ENCODE measurements at regions not wholly inside any gene's neighbourhood (a gene's known extent, or its start where the extent isn't known, plus 50 kb on each side); places are given as distances from the start of the nearest gene placed in this dataset.

DNA sequence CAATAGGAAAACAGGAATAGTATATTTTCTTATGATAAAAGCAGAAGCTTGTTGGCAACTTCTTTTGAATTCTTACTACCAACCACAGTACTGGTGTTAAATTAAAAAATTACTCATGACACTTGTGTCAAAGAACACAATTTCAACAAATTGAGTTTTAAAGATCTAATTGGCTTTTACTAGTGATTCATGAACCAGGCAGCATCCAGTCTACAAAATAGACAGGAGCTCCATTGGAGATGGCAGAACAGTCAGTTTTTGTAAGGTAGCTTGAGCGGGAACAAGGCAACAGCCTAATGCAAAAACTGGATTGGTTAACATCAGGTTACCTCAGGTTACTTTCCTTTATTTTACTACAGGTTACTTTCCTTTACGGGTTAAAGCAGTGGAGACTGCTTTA is 181.3 kb upstream of the THBS1 start:
- Histone ChIP-seq H3K4me1 (no peaks in the 10 kb centered on the region), H3K27ac (no peak overlapping the region), H3K9me3 (no peaks in the 10 kb centered on the region), H3K4me3 (no peak overlapping the region), H3K27me3 (ENCODE audit: insufficient read depth in 3 of 3, low read length in 2 of 3) (no peaks in the 10 kb centered on the region), H3K36me3 (ENCODE audit: insufficient read depth in 1 of 2, low read depth in 1 of 2) (no peaks in the 10 kb centered on the region)
- TF ChIP-seq, protein P1, sequence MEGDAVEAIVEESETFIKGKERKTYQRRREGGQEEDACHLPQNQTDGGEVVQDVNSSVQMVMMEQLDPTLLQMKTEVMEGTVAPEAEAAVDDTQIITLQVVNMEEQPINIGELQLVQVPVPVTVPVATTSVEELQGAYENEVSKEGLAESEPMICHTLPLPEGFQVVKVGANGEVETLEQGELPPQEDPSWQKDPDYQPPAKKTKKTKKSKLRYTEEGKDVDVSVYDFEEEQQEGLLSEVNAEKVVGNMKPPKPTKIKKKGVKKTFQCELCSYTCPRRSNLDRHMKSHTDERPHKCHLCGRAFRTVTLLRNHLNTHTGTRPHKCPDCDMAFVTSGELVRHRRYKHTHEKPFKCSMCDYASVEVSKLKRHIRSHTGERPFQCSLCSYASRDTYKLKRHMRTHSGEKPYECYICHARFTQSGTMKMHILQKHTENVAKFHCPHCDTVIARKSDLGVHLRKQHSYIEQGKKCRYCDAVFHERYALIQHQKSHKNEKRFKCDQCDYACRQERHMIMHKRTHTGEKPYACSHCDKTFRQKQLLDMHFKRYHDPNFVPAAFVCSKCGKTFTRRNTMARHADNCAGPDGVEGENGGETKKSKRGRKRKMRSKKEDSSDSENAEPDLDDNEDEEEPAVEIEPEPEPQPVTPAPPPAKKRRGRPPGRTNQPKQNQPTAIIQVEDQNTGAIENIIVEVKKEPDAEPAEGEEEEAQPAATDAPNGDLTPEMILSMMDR (IDR thresholded peaks at IDR 0.05), result no peak
- intact Hi-C loops (cut with DNase I), result no loop called here
- WGBS, 3 donors, result 96 to 100% (median 98%) methylated on average over 2 of the region's 2 CpGs
- no peak for DNase-seq
- no peak for ATAC-seq

DNA sequence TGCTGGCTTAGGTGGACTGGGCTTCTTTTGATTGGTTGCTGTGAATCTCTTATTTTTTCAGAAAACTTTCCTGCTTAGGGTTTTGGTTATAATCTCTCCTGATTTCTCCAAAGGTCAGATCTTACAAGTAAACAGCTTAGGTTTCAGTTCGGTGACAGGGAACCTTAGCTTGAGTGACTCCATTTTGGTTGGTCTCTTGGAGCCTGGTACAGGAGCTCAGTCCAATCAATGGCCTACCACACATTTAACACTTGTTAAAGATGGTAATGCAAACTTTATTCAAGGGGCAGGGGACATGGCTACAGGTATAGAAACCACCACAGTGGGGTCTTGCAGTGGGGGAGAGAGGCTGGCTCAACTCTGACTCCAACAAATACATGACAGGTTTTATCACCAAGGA is 180.9 kb upstream of the THBS1 start:
- H3K9me3 ChIP-seq, result no peaks in the 10 kb centered on the region
- no peaks in the 10 kb centered on the region for H3K27me3 ChIP-seq (ENCODE audit: insufficient read depth in 3 of 3, low read length in 2 of 3)
- WGBS, 3 donors, result 97 to 100% (median 100%) methylated on average over 1 of the region's 1 CpG
- H3K36me3 ChIP-seq (ENCODE audit: insufficient read depth in 1 of 2, low read depth in 1 of 2), result no peaks in the 10 kb centered on the region
- intact Hi-C loops (cut with DNase I), result no loop called here
- DNase-seq (no peak), ATAC-seq (no peak)
- H3K4me1 ChIP-seq, result no peaks in the 10 kb centered on the region
- no peak overlapping the region for H3K4me3 ChIP-seq
- TF ChIP-seq, protein P1 (IDR thresholded peaks at IDR 0.05), result no peak
- no peak overlapping the region for H3K27ac ChIP-seq

DNA sequence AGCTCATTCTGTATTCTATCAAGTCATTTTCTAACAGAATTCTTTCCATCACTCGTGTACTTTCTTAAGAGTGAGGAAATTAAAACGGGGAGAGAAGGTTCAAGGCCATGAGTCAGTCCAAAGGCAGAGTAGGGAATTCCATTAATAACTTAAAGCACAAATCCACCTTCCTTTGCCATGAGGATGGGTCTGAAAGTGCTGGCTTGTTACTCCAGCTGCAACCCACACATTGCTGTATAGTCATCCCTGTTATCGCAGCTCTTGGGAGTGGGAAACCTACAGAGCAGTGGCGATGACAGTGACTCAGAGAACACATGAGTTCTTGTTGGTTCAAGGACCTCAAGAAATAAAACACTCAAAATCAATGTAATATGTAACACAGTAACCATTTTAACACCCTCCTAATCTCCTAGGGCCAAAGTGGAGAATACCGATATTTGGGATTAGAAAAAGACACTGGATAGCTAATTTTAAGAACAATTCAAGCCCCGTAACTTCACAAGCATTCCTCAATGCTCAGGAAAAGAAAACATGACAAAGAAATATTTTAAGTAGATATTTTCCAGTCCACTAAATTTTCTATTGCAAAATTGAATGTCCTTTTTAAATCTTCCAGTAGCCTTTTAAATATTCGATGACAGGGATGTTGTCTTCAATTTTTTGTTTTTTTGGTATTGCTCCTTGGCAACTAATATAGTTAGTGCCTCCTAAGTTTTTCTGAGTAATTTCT is 179.9 kb upstream of the THBS1 start:
- H3K36me3 ChIP-seq (ENCODE audit: insufficient read depth in 1 of 2, low read depth in 1 of 2), result no peaks in the 10 kb centered on the region
- 92 to 93% (median 92%) methylated on average over 7 of the region's 7 CpGs for WGBS, 3 donors
- intact Hi-C loops (cut with DNase I), result no loop called here
- H3K4me1 ChIP-seq, result no peaks in the 10 kb centered on the region
- TF ChIP-seq, protein P1 (IDR thresholded peaks at IDR 0.05), result no peak
- no peaks in the 10 kb centered on the region for H3K9me3 ChIP-seq
- DNase-seq (no peak), ATAC-seq (no peak)
- no peak overlapping the region for H3K4me3 ChIP-seq
- H3K27me3 ChIP-seq (ENCODE audit: insufficient read depth in 3 of 3, low read length in 2 of 3), result no peaks in the 10 kb centered on the region
- no peak overlapping the region for H3K27ac ChIP-seq

DNA sequence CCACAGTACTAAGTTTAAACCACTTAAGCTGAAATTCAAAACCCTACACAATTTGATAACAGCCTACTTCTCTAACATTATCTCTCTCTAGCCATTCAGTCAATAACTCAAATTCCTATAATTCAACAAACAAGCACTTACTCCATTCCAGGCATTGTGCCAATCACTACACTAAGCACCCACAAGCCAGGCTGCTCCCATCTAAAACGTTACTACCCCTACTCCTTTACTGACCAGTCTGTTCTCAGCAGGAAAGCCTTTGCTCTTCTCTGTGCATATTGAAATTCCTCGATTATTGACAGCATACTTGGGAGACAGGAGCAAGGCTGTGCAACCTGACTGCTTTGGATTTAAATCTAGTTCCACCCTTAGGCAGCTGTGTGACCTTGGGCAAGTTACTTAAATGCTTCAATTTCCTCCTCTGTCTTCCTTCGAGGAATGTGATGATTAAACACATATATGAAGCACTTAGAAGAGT is 177.2 kb upstream of the THBS1 start:
- TF ChIP-seq, protein P1 (IDR thresholded peaks at IDR 0.05), result no peak
- H3K4me1 ChIP-seq, result no peaks in the 10 kb centered on the region
- no peak for DNase-seq
- H3K36me3 ChIP-seq (ENCODE audit: insufficient read depth in 1 of 2, low read depth in 1 of 2), result no peaks in the 10 kb centered on the region
- intact Hi-C loops (cut with DNase I), result loop anchor here in 1 of 2 donors (2.0 kb wide), 1 partner anchor 43 kb away; no protein-coding TSS in a partner anchor
- WGBS, 3 donors, result 43 to 47% (median 47%) methylated on average over 3 of the region's 3 CpGs
- no peak for ATAC-seq
- no peak overlapping the region for H3K27ac ChIP-seq
- no peaks in the 10 kb centered on the region for H3K9me3 ChIP-seq
- H3K27me3 ChIP-seq (ENCODE audit: insufficient read depth in 3 of 3, low read length in 2 of 3), result no peaks in the 10 kb centered on the region
- no peak overlapping the region for H3K4me3 ChIP-seq

DNA sequence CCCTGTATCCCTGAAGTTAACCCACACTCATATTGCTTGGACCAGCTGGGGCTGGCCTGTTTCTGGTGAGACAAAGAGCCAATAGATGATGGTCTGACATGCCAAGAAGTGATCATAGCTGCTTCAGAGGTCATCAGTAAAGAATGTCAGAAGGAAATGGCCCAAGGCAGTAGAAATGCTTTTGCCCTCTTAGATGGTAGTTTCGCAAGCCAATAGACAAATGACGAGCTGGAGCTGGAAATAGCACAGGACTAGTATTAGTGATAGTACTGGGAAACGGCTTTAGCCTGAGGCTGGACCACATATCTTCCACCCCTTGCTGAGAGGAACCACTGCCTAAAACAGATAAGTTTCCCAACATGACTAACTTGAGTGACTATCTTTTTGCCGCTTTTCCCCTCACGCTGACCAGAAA is 176.1 kb upstream of the THBS1 start:
- ATAC-seq, result peak in 2 of 4 donors; percentile 32 to 61
- H3K27me3 ChIP-seq (ENCODE audit: insufficient read depth in 3 of 3, low read length in 2 of 3), result no peaks in the 10 kb centered on the region
- intact Hi-C loops (cut with DNase I), result no loop called here
- TF ChIP-seq, protein P1 (IDR thresholded peaks at IDR 0.05), result no peak
- DNase-seq, result no peak
- no peaks in the 10 kb centered on the region for H3K36me3 ChIP-seq (ENCODE audit: insufficient read depth in 1 of 2, low read depth in 1 of 2)
- H3K4me3 ChIP-seq, result no peak overlapping the region
- 49 to 66% (median 65%) methylated on average over 5 of the region's 5 CpGs for WGBS, 3 donors
- no peak overlapping the region for H3K27ac ChIP-seq
- H3K9me3 ChIP-seq, result no peaks in the 10 kb centered on the region
- no peaks in the 10 kb centered on the region for H3K4me1 ChIP-seq
